ENCODE measurements at regions not wholly inside any gene's neighbourhood (a gene's known extent, or its start where the extent isn't known, plus 50 kb on each side); places are given as distances from the start of the nearest gene placed in this dataset.
"Not testable (repeated sequence)": the region's sequence is repeated elsewhere in the genome, so short reads cannot be mapped to it uniquely, and the experiment has no call there.

DNA sequence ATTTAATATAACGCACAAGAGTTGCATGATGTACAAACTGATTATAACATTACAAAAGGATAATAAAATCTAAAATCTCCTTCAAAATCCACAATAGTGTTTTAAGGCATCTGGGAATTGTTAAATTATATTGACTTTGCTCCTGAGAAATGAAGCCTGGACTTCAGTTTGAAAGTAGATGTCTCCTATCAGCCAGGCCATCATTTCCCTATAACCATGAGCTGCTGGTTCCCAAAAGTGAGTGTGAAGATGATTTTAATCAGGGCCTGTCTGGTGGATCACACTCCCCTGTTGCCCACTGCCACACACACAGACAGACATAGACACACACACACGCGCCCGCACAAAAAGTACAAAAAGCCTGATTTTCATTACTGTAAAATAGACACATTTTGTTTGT is 480.7 kb downstream of the RPS29 start:
- no peak for DNase-seq

DNA sequence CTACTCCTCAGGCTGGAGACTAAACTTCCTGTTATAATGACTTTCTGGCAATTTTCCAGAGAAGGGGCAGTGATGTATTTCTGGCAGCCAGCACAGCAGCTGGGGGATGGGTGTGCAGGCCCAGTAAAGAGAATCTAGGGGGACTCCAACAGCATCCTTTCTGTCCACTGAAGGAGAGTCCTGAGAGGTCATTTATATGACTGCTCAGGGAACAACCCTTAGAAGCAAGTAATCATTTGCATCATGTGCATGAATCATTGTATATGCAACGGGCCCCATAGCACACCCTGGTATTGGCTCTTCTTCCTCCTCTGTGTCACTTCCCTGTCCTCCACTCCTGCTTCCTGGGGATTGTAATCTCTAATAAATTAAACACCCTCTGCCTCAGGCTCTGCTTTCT is 493.8 kb downstream of the RPS29 start:
- no peak for DNase-seq

DNA sequence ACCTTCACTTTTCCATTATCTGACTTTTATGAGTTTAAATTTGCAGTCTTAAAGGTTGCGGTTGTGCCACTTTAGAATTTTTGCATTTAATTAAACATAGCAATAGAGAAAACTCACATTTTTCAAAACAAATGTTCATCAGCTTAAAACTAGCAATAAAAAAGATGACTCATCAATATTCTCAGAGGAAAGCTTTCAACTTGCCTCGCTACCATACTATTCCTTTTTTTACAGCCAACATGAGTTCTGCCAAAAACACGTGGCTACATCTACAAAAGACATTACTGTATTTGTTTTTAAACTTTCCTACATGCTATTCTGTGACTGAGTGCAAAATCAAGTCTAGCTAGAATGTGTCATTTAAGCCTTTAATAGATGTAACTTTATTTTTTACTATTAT is 497.1 kb downstream of the RPS29 start:
- no peak for DNase-seq

DNA sequence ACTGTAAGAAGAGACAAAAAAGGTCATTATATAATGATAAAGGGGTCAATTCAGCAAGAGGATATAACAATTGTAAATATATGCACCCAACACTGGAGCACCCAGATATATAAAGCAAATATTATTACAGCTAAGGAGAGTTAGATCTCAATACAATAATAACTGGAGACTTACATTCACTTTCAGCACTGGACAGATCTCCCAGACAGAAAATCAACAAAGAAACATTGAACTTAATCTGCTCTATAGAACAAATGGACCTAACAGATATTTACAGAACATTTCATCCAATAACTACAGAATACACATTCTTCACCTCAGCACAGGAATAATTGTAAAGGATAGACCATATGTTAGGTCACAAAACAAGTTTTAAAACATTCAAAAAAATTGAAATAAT is 512.9 kb downstream of the RPS29 start:
- DNase-seq: not testable (repeated sequence)

DNA sequence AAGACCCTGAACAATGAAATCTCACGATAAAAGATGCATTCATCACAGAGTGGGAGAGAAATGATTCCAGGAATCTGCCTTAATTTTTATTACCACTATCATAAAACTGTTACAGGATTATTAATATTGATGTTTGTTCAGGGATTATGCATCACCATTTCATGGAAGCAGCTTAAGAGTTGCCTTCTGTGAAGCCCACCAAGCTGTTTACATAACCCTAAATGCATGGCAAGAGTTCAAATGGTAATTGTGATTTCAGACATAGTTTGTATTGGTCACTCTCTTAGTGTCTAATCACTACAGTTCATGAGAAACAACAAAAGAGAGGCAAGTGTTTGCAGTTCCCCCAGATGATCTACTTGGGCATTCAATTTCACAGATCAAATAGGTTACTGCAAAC is 527.7 kb downstream of the RPS29 start:
- no peak for DNase-seq

DNA sequence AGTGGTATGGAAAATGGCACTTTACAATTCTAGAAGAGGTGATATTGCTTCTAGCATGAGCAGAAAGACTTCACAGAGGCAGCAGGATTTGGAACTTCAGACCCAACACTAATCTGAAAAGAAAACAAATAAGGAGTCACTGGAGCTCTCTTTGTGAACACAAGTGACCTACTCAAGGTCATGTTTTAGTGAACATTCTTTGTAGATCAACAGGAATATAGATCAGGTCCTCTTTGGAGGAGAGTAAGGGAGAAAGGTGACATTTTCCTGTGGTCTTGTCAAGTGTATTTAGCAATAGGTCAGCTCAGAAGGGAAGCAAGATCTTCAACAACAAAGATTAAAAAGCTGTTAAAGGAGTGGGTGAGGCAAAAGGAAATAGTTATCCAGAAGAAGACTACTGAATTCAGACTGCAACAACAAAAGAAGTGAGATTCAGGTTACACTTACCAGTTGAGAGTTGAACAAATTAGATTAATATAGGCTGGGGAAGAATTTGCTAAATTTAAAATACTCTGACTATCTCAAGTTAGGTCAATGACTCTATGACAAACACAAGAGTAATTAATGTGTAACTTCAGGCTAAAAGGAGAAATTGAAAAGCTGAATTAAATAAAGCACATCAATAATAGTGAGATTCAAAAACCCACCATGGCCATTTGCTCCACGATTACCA is 528.2 kb downstream of the RPS29 start:
- no peak for DNase-seq

DNA sequence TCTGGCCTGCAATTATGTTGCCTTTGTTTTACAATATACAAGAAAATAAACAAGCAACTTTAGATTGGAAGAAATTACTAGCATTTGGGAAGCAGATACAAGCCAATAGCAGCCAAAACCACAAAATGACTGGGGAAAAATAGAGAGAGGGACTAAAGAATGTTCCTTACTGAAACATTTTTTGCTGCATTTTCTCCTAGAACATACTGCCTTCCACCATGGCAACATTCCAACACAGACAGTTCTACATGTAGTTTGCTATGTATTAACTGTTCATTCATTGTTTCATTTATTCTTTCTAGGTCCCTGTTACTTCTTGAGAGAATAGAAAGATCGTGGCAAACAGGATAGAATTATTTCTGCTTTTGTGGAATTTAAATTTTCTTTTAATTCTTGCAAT is 530.2 kb downstream of the RPS29 start:
- DNase-seq: no peak

DNA sequence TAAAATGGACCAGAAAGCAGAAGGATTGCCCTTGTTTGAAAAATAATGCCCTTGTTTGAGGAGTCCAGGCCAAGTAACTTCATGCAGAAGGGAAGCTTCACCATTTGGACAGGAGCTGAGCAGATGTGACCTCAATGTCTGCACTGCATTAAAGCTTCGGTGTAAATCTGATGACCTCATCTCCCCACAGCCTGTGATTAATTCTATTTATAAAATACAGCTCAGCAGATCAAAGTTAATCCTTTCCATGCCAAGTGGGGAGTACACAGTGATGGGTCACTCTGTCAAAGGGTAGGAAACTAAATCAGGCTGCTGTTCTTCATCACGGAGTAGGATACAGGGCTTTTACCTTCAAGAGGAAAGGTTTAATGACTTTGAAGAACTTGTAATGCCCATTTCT is 533.7 kb downstream of the RPS29 start:
- DNase-seq: no peak

DNA sequence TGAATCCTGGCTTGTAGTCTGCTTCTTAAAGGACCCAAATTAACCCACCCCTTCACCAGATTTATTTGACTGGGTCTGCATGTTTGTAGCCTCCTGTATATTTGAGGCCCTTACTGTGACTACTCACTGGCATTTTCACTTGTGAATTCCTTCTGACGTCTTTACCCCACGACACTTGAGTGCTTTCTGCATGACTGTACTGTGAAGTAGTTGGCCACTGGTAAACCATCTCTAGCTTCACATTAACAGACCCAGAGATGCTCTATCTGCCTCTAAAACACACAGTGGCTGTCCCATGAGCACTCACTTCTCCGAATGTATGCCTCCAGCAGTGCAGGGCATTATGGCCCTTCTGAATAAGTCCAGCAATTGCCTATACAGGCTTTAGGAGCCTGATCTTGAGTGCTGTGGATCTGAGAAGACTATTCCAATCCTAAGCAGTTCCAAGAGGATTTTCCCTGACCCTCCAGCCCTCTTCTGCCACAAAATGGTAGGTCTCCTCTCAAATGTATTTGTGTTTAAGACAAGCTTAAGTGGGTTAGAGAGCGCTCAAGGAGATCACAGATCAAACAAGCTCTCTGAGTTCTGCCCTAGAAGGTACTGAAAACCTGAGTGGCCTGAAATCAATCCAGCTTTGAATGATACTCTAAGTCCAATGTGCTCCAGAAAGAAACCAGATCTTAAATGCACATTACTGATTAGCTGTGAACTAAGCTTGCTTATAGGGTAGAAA is 534.7 kb downstream of the RPS29 start:
- no peak for DNase-seq

DNA sequence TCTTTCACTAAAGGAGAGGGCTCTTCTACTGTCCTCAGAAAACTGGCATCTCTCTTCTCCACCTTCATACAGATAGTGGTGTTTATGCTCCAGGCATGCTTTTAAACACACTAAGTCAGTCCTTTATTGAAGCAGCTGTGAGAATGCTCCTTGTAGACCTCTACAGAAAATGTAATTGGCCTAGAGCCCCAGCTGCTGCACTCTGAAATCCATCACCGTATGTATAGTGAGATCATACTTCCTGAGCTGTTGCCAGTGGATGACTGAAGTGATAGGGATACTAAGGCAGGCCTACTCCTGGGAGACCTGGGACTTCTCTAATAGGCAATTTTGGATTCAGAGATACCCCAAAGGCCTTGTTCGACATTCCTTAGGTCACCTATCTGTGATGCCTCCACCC is 535.4 kb downstream of the RPS29 start:
- no peak for DNase-seq

DNA sequence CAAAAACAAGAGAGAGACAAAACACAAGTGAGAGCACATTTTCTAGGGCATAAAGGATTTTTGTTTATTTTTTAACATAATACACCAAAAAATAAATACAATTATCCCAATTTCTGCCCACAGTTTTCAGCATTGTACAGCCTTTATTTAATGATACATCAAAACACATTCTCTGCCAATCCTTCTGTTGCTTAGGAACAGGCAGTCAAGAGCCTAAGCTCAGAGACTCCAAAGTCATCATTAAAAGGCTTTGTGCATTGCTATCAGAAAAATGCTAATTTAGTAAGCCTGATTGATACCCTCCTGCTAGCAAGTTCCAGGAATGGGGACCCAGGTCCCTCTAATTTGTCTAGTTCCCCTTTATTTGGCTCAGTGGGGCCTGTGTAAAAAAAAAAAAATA is 536.5 kb downstream of the RPS29 start:
- DNase-seq: no peak

DNA sequence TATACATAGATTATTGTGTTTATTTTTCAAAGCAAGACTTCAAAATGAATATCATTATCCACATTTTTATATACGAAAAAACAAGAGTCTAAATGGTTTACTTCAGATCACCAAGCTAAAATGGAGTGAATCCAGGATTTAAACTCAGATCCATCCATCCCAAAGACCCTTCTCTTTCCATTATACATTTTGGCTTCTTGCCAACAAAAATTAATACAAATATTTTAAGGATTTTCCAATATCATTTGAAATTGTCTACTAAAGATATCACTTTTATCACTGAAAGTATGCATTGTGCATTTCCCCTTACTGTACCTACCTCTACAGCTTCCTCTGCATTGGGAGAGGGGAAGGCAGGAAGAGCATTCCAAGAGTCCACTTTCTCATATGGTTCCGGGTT is 541.2 kb downstream of the RPS29 start:
- no peak for DNase-seq

DNA sequence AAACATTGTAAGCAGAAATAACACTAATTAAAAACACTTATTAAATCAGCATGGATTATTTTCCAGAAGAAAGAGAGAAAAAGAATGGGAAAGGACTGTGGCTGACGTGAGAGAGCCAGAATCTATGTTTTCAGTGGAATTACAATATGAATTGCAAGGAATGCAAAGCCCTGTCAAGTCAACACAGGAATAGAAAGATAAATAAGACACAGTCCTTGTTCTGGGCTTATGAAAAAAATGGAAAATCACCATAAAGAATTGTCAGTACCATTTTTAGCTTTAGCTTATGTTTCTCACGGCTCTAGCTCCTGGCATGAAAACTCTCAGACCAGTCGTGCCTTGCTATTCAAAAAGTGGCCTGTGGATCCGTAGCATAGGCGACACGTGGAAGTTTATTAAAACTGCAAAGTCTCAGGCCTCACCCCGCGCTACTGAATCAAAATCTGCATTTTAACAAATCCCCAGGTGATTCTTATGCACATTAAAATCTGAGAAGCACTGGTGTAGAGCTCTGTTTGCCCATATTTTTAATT is 549.1 kb downstream of the RPS29 start:
- no peak for DNase-seq

DNA sequence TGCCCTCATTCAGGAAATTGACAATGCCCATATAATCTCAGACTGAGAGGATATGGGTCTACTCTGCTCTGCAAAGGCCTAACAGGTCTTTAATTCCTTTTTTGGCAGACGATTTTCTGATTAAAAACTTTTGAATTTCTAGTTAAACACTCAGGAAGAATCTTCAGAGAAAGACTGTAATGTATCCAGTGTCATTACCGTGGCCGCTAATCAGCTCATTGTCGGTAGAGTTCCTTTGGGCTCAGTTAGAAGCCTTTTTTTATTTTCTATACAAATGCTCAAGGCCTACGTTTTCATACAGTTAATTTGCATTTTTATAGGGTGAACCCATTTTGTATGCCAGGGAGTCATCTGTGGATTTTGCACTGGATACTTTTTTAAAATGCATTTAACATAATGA is 549.9 kb downstream of the RPS29 start:
- no peak for DNase-seq

DNA sequence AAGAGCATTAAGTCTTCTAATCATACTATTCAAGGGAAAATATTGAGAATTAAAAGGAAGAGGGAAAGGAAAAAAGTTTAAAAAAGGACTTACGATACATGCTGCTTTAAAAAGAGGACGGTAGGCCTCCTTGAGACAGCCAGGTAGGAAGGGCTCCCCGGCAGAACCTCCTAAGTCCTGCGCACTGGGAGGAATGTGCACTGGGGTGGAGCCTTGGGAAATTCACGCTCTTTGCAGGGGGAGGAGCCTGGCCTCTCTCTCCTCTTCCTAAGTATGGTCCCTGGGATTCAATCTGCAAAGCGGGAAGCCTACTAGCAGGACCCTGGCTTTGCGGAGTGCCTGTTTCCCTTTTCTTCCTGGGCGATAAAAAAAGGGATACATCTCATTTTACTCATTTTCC is 553.0 kb downstream of the RPS29 start:
- DNase-seq: no peak

DNA sequence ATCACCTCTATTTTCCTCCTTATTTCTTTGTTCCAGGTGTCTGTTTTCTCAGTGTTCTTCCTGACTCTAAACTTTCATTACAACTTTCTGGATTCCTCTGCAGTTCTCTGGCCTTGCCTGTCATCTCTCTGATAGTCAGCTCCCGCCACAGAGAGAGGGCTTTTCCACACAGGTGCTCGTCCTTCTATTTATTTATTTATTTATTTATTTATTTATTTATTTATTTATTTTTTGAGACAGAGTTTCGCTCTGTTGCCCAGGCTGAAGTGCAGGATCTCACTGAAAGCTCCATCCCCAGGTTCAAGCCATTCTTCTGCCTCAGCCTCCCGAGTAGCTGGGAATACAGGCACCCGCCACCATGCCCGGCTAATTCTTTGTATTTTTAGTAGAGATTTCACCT is 554.5 kb downstream of the RPS29 start:
- not testable (repeated sequence) for DNase-seq

DNA sequence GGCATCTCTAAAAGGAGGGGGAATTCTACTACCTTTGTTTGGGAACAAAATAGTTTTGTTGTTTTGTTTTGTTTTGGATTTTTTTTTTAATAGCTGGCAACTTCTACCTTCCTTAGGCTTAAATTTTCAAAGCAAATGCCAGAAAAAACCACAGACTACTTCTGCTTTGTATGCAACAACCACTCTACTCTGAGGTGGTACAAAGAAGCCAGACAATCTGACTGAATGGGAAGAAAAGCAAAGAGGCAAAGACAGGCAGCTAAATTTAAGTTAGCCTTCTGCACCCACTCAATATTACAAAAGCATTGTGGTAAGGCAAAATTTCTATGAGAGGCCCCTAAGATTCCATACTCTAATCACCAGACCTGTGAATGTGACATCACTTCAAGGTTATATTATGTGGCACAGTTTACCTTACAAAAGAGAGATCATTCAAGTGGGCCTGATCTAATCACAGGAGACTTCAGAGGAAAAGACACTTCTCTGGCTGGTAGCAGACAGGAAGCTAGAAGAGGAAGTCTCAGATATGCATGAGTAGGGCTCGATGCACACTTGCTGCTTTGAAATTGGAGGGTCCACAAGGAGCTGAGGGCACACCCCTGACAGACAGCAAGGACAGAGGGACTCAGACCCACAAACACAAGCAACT is 566.6 kb downstream of the RPS29 start:
- no peak for DNase-seq

DNA sequence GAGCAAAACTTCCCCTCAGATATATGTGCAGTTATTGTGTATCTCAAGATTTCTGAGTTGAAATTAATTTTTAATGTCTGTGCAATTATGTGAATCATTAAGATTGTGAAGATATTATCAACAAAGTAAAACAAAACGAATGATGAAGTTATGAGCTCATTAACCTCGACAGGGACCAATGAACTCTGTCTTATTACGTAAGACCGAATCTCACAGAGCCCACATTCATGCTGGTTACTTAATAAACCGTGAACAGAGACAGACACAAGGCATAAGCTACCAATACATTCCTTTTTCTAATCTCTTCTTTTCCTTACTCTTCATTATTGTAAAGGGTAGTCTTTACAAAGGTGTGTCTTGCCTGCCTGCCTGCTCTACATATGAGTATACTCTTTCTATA is 568.7 kb downstream of the RPS29 start:
- no peak for DNase-seq

DNA sequence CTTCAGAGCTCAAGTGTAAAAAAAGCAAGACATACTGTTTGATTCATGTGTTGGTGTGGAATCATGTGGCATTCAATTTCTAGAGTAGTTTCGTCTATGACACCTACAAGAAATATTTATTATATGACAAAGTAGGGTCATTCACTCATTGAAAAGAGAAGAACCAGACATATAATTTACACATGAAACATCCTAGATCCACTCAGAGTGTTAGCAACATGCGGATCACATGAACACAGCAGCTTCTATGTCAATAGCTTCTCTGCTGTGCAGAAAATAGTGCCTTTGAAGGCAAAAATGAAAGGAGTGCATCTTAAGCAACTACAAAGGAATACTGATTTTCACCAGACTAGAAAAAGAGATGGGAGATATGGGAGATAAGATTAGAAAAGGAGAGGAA is 569.8 kb downstream of the RPS29 start:
- DNase-seq: no peak

DNA sequence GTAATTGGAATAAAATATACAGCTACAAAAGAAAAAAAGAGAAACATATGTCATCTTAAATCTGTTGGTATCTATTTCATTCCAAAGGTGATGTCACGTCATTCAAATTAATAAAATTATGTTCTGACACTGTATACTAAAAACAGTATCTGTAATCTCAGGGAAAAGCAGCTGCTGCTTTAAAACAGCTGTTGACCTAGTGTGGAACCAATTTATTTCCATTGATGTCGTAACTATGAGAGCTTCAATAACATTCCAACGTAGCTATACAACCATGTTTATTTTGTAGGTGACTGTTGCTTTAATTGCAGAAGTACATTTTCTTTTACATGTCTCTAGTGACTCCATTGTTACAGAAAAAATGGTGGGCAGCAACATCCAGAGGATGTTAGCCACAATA is 571.7 kb downstream of the RPS29 start:
- no peak for DNase-seq

DNA sequence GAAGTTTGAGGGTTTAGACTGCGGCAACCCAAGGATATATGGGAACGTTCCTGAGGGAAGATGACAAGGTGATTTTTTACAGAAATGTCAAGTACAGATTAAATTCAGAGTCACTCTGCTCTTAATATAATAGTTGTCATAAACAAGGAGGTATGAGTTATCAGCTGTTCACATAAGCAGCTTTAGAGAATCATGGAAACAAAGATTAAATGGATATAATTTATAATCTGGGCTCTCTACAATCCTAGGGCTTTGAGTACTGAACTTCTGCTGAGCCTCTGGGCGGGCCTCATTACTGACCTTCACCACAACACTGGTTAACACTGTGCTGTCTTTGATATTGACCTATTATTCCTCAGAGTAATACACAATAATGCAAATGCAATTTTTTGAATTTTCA is 577.8 kb downstream of the RPS29 start:
- no peak for DNase-seq

DNA sequence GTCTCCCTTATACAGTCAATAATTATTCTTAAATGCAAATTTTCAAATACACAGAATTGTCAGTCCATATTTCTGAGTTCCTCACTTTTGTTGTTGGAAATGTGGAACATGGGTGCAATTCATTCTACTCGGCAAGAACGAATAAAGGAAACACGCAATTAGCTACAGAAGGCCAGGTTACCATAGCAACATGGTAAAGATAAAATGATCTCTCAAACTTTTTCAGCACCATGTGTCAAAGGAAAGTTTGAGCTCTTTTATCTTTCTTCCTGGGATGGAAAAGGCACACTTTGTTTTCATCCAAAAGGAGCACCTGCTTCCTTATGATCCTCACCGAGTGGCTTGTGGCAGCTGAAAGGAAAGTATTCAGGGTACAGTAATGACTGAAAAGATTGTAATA is 595.0 kb downstream of the RPS29 start:
- DNase-seq: no peak

DNA sequence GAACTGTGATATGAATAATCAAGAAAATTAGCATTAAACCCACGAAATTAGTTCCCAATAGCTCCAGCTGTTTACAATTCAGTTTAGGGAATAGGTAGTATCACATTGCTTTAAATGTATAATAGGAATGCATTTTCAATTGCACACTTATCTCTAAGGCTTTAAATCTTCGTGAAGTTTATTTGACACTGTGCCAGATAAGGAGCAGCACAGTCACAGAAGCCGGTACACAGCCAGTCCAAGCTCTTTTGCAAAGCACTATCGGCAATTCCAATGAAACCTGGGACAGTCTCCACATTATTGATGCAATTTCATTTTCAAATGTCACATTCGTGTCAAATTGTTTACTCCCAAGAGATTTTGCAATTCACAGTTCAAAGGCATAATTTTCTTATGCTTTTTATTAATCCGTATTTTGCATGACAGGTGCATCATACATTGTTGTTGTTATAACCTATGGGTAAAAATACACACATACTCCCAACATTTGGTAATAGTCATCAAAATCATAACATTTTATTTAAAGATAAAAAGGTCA is 602.8 kb downstream of the RPS29 start:
- DNase-seq: no peak

DNA sequence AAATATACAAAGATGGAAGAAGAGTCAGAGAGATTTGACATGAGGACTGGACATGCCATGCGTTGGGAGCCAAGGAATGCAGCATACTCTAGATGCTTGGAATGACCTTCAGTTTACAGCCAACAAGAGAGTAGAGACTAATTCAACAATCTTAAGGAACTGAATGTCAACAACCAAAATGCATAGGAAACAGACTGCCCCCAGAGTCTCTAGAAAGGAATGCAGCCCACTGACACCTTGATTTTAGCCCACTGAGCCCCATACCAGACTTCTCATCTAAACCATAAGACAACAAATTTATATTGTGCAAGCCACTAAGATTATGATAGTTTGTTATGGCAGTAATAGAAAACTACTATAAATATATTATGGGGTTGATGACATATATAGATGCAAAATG is 611.2 kb downstream of the RPS29 start:
- DNase-seq: no peak
